Fibroblast of mammary gland (primary cell): ENCODE measurements at regions not wholly inside any gene's neighbourhood (a gene's known extent, or its start where the extent isn't known, plus 50 kb on each side); places are given as distances from the start of the nearest gene placed in this dataset.
A peak's percentile ranks its signal among the peaks of the same experiment; 100 is the strongest.

Source experiments
- DNase-seq: peaks from one replicate; pipeline ENCODE4 v3.0.0-alpha.2; 2010; ENCODE audit warnings: low read depth
- H3K4me3 ChIP-seq: 2 replicates; pipeline ENCODE4 v1.5.1; 2011; ENCODE audit warnings: low read depth, mild to moderate bottlenecking, low read length, moderate library complexity; ENCODE audit not compliant: control insufficient read depth
- TF ChIP-seq, protein P1 (sequence below): conservative IDR thresholded peaks from 2 replicates; pipeline ENCODE4 v1.5.1; 2011; ENCODE audit warnings: low read depth, low read length, inconsistent platforms; ENCODE audit not compliant: control insufficient read depth, insufficient read depth

DNA sequence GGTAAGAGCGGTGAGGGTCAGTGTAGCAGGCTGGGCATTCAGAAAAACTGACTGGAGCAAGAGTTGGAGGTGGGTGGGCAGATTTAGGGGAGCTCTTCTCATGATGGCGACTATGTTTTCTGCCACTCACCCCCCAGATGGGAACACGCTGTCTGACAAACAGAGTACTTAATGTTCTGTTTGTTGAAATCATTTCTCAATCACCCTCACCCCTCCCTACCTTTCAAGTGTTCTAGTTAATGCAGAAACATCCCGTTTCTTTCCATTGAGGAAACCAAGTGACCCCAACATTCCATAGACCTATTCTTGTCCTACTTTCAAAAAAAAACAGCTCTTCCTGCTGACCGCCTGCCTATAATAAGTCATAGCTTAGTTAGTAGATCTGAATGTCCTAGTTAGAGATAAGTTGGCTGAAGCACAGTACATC is 132.5 kb upstream of the NEDD9 start:
- no peak overlapping the region for H3K4me3 ChIP-seq
- DNase-seq: peak; percentile 86
- TF ChIP-seq, protein P1, sequence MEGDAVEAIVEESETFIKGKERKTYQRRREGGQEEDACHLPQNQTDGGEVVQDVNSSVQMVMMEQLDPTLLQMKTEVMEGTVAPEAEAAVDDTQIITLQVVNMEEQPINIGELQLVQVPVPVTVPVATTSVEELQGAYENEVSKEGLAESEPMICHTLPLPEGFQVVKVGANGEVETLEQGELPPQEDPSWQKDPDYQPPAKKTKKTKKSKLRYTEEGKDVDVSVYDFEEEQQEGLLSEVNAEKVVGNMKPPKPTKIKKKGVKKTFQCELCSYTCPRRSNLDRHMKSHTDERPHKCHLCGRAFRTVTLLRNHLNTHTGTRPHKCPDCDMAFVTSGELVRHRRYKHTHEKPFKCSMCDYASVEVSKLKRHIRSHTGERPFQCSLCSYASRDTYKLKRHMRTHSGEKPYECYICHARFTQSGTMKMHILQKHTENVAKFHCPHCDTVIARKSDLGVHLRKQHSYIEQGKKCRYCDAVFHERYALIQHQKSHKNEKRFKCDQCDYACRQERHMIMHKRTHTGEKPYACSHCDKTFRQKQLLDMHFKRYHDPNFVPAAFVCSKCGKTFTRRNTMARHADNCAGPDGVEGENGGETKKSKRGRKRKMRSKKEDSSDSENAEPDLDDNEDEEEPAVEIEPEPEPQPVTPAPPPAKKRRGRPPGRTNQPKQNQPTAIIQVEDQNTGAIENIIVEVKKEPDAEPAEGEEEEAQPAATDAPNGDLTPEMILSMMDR: no peak

DNA sequence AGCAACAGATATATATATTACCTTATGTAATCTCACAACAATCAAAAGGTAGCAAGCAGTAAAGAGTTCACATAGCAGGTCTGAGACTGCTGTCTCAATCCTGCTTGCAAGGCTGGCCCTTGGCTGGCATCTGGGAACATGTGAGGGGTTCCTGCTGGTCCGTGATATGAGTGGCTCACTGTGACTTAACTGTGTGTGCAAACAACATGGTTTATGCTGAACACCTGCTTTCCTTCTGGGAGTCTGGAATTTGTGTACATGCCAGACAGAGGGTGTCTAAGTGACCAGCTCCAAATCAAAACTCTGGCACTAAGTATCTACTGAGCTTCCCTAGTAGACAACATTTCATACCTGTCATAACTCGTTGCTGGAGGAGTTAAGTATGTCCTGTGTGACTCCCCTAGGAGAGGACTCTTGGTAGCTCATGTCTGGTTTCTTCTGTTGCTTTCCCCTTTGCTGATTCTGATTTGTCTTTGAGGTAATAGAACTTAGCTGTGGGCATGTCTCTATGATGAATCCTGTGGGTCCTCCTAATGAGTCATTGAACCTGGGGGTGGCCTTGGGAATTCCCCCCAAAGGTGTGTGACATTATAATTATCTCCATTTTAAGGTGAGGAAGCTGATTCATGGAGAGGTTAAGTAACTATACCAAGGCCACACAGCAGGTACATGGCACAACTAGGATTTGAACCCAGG is 131.6 kb upstream of the NEDD9 start:
- DNase-seq: no peak
- TF ChIP-seq, protein P1: no peak
- no peak overlapping the region for H3K4me3 ChIP-seq

DNA sequence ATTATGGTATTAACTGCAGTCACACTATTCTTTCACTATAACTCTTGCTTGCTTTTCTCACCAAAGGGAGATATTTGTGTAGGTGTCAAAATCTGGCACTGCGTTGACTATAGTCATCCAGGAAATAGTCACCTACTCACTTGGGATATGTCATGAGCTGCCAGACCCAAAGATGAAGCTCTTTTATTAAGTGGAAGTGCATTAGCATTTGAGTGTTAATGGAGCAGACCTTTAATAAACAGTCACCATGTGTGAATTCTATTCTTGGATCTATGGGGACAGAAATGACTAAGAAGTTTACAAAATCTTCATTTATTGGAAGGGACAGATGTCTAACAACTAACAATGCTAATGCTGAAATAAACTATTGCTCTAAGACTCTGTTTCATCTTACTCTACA is 130.1 kb upstream of the NEDD9 start:
- no peak for DNase-seq
- TF ChIP-seq, protein P1: no peak
- H3K4me3 ChIP-seq: no peak overlapping the region

DNA sequence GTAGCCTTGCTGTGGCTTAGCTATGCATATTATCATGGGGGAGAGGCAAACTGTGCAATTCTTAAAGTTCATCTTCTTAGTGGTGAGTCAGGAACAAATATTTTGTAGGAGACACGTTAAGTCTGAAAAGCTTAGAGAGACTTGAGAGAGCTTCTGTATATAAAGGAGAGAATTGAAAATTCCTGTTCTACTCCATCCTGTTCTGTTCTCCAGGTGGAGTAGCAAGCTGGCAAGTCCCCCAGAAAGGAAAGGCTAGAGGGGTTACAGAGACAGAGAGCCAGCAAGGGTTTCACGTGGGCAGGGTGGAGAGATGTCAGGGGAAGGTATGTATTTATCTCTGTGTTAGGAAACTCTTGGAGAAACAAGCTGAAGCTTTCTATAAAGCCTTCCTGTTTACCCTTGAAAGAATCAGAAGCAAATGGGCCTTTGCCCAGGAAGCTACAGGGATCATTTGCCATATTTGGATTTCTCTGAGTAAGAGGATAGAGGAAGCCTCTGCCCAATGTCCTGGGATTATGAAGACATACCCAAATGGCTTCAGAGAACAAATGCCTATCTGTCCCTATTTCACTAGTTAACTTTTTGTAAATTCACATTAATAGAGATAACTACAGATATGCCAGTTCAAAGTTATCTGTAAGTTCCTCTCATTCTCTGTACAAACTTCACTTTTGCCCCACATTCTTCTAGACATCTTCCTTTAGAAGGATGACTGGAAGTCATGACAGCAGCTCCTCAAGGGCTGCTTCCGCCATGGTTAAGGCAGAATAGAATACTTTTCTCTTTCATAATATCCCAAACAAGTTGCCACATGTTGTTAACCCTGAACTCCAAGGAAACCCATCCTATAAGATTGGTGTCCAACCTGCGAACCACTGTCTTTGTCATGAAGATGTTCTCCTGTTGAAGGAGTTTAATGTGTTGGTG is 126.7 kb upstream of the NEDD9 start:
- no peak for DNase-seq
- TF ChIP-seq, protein P1: no peak

DNA sequence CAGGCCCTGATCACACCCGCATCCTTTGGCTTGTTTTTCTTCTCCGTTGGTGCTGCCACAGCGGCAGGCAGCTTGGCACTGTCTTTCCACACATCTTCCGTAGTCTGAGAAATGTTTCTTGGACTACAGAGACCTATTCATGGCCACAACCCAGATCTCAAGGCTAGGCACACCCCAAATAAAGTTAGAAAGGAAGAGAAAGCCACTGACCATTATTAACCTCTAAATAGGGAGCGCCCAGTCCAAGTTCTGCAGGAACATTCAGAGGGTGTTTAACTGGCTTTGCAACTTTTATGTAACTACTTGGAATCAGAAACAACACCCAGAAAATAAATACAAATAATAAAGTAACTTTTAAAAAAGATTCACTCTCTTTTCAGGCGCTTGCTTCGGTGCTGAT is 124.8 kb upstream of the NEDD9 start:
- DNase-seq: no peak
- TF ChIP-seq, protein P1: no peak
- no peak overlapping the region for H3K4me3 ChIP-seq

More for the DNA sequence above, 126.7 kb upstream of the NEDD9 start:
- H3K4me3 ChIP-seq: no peak overlapping the region

DNA sequence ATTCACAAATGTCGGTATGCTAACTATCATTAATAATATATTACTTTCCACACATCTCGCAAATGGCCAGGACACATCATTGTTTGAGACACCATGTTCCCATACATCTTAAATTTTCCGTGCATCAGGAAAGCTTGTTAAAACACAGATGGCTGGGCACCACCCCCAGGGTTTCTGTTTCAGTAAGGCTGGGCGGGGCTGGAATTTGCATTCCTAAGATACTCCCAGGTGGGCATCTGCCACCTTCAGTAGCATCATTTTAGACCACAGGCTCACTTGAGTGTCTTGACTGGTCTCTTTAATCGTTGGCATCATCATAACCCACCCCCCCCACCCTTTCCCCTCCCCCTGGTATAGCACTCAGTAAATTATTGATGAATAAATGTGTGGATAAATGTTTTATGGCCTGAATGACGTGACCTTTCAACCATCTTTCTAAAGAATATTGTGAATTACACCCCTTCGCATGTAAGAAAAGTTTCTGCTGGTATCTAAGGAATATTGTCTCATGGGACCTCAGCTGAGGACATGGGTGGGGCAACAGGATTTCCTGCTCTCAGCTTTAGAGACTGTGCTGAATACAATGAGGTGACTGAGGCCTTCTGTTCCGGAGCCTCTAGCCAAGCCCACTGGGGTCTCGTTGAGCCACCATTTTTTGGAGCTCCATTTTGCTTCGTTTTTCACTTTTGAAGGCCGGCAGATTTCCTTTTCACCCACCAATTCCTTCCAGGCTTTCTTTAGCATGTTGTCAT is 124.1 kb upstream of the NEDD9 start:
- no peak for DNase-seq
- H3K4me3 ChIP-seq: no peak overlapping the region
- TF ChIP-seq, protein P1: no peak
